ENCODE measurements at regions not wholly inside any gene's neighbourhood (a gene's known extent, or its start where the extent isn't known, plus 50 kb on each side); places are given as distances from the start of the nearest gene placed in this dataset.

GRCh38 chr11:10625982-10626311 lies 57.5 kb upstream of the LYVE1 start:
- no peaks in the 10 kb centered on the region for H3K79me2 ChIP-seq (ENCODE audit: control insufficient read depth, insufficient read depth, low read length)
- intact Hi-C loops (cut with micrococcal nuclease), result no loop called here
- dilution Hi-C loops (cut with MboI; ENCODE audit: extremely low pct_ligation_motif_present, low sequenced_read_pairs), result no loop called here

GRCh38 chr11:10625281-10625981 lies 57.0 kb upstream of the LYVE1 start:
- H3K27me3 ChIP-seq (ENCODE audit: control insufficient read depth in 2 of 2, insufficient read depth in 2 of 2, low read length in 2 of 2), result no peaks in the 10 kb centered on the region
- FAIRE-seq (no peak), DNase-seq (ENCODE audit: low read depth, low spot score) (peak; percentile 9)
- no peak overlapping the region for H3K4me3 ChIP-seq (replicated peaks in 1 of 3; ENCODE audit: insufficient read depth in 1 of 3, low read depth in 1 of 3, low read length in 3 of 3)
- no peaks in the 10 kb centered on the region for H3K36me3 ChIP-seq (ENCODE audit: control insufficient read depth in 2 of 2, extremely low read depth in 1 of 2, insufficient read depth in 2 of 2, low read length in 2 of 2)
- H3K4me1 ChIP-seq (ENCODE audit: control insufficient read depth, extremely low read depth, insufficient read depth, low read length), result peaks cover 3% of the 10 kb centered on the region
- H3K79me2 ChIP-seq (ENCODE audit: control insufficient read depth, insufficient read depth, low read length), result no peaks in the 10 kb centered on the region
- BruUV-seq (replicated peaks), result no TSS peak
- POLR2A ChIA-PET, result no interaction called here
- intact Hi-C loops (cut with micrococcal nuclease) (no loop called here), dilution Hi-C loops (cut with MboI; ENCODE audit: extremely low pct_ligation_motif_present, low sequenced_read_pairs) (no loop called here)
- no peak overlapping the region for H2AFZ ChIP-seq (ENCODE audit: low read depth, low read length)
- CTCF ChIA-PET, result interaction anchor here (1.1 to 2.5 kb wide), 4 partner anchors 21 to 111 kb away, joined by 3 to 10 read pairs (median 5); no protein-coding TSS in a partner anchor
- H3K9me3 ChIP-seq (replicated peaks; ENCODE audit: control insufficient read depth, insufficient read depth, low read length), result no peaks in the 10 kb centered on the region
- H3K9ac ChIP-seq (replicated peaks; ENCODE audit: extremely low read depth, insufficient read depth, low read length), result no peak overlapping the region
- H3K27ac ChIP-seq (ENCODE audit: insufficient read depth, low read depth, low read length), result no peak overlapping the region
- H3K4me2 ChIP-seq (ENCODE audit: insufficient read depth, low read length), result no peak overlapping the region
- H4K20me1 ChIP-seq (replicated peaks; ENCODE audit: control insufficient read depth, extremely low read depth, insufficient read depth, low read length), result no peaks in the 10 kb centered on the region
- TF ChIP-seq GATA2 (IDR thresholded peaks at IDR 0.05; ENCODE audit: insufficient read depth, insufficient read length, low read depth, low read length) (no peak), EZH2 (IDR thresholded peaks at IDR 0.05; ENCODE audit: borderline replicate concordance, low read depth, low read length, severe bottlenecking) (no peak)
- no peaks in the 10 kb centered on the region for H3K9me1 ChIP-seq (replicated peaks; ENCODE audit: control insufficient read depth, extremely low read depth, insufficient read depth, low read length)

More at GRCh38 chr11:10625982-10626311, 57.5 kb upstream of the LYVE1 start:
- no peak for DNase-seq (ENCODE audit: low read depth, low spot score)
- H4K20me1 ChIP-seq (replicated peaks; ENCODE audit: control insufficient read depth, extremely low read depth, insufficient read depth, low read length), result no peaks in the 10 kb centered on the region
- no peak overlapping the region for H3K9ac ChIP-seq (replicated peaks; ENCODE audit: extremely low read depth, insufficient read depth, low read length)
- CTCF ChIA-PET, result interaction anchor here (1.0 to 2.5 kb wide), 5 partner anchors 20 to 112 kb away, joined by 3 to 10 read pairs (median 4); no protein-coding TSS in a partner anchor
- H3K27ac ChIP-seq (ENCODE audit: insufficient read depth, low read depth, low read length), result no peak overlapping the region
- POLR2A ChIA-PET, result no interaction called here
- H3K4me1 ChIP-seq (ENCODE audit: control insufficient read depth, extremely low read depth, insufficient read depth, low read length), result peaks cover 3% of the 10 kb centered on the region
- H2AFZ ChIP-seq (ENCODE audit: low read depth, low read length), result no peak overlapping the region
- H3K9me3 ChIP-seq (replicated peaks; ENCODE audit: control insufficient read depth, insufficient read depth, low read length), result no peaks in the 10 kb centered on the region
- no peak for FAIRE-seq
- no peaks in the 10 kb centered on the region for H3K36me3 ChIP-seq (ENCODE audit: control insufficient read depth in 2 of 2, extremely low read depth in 1 of 2, insufficient read depth in 2 of 2, low read length in 2 of 2)
- BruUV-seq (replicated peaks), result no TSS peak
- no peak overlapping the region for H3K4me2 ChIP-seq (ENCODE audit: insufficient read depth, low read length)
- H3K27me3 ChIP-seq (ENCODE audit: control insufficient read depth in 2 of 2, insufficient read depth in 2 of 2, low read length in 2 of 2), result no peaks in the 10 kb centered on the region
- H3K9me1 ChIP-seq (replicated peaks; ENCODE audit: control insufficient read depth, extremely low read depth, insufficient read depth, low read length), result no peaks in the 10 kb centered on the region
- H3K4me3 ChIP-seq (replicated peaks in 1 of 3; ENCODE audit: insufficient read depth in 1 of 3, low read depth in 1 of 3, low read length in 3 of 3), result no peak overlapping the region
- TF ChIP-seq MYC (IDR thresholded peaks at IDR 0.05; ENCODE audit: low read depth, low read length), result no peak
- TF ChIP-seq MAX (IDR thresholded peaks at IDR 0.05; ENCODE audit: insufficient read depth, insufficient read length), result no peak
- no peak for TF ChIP-seq EZH2 (IDR thresholded peaks at IDR 0.05; ENCODE audit: borderline replicate concordance, low read depth, low read length, severe bottlenecking)
- no peak for TF ChIP-seq POLR2A (IDR thresholded peaks at IDR 0.05; ENCODE audit: low read depth, low read length)
- TF ChIP-seq JUN (IDR thresholded peaks at IDR 0.05; ENCODE audit: borderline replicate concordance, insufficient read depth, insufficient read length, low read depth), result no peak
